ENCODE measurements at regions not wholly inside any gene's neighbourhood (a gene's known extent, or its start where the extent isn't known, plus 50 kb on each side); places are given as distances from the start of the nearest gene placed in this dataset.
"Not testable (repeated sequence)": the region's sequence is repeated elsewhere in the genome, so short reads cannot be mapped to it uniquely, and the experiment has no call there.

- no peak for DNase-seq
Measured at GRCh38 chr6:2611092-2611491, 139.6 kb downstream of the MYLK4 start.

- no peak for DNase-seq
Measured at GRCh38 chr6:2608503-2608902, 142.2 kb downstream of the MYLK4 start.

- DNase-seq = no peak
Measured at GRCh38 chr6:2600363-2600762, 150.4 kb downstream of the MYLK4 start.

- no peak for DNase-seq
Measured at GRCh38 chr6:2599817-2600216, 150.9 kb downstream of the MYLK4 start.

- DNase-seq = no peak
Measured at GRCh38 chr6:2598867-2599266, 151.9 kb downstream of the MYLK4 start.

- DNase-seq = no peak
Measured at GRCh38 chr6:2597991-2598390, 152.7 kb downstream of the MYLK4 start.

GRCh38 chr6:2597457-2597856, 153.3 kb downstream of the MYLK4 start:
- DNase-seq = not testable (repeated sequence)

GRCh38 chr6:2596222-2596621, 154.5 kb downstream of the MYLK4 start:
- DNase-seq = no peak

- no peak for DNase-seq
Measured at GRCh38 chr6:2594868-2595267, 155.9 kb downstream of the MYLK4 start.

- DNase-seq = no peak
Measured at GRCh38 chr6:2593167-2593566, 157.6 kb downstream of the MYLK4 start.

GRCh38 chr6:2589171-2589661, 161.5 kb downstream of the MYLK4 start:
- no peak for DNase-seq

- DNase-seq = no peak
Measured at GRCh38 chr6:2583459-2583858, 167.3 kb downstream of the MYLK4 start.

GRCh38 chr6:2582268-2582667, 168.5 kb downstream of the MYLK4 start:
- DNase-seq = no peak

- no peak for DNase-seq
Measured at GRCh38 chr6:2581611-2582010, 169.1 kb downstream of the MYLK4 start.

- no peak for DNase-seq
Measured at GRCh38 chr6:2581011-2581410, 169.7 kb downstream of the MYLK4 start.

GRCh38 chr6:2579804-2580570, 170.7 kb downstream of the MYLK4 start:
- no peak for DNase-seq

GRCh38 chr6:2579241-2579761, 171.4 kb downstream of the MYLK4 start:
- no peak for DNase-seq

- DNase-seq = no peak
Measured at GRCh38 chr6:2578767-2579166, 172.0 kb downstream of the MYLK4 start.

GRCh38 chr6:2576499-2576898, 174.2 kb downstream of the MYLK4 start:
- DNase-seq = no peak

- no peak for DNase-seq
Measured at GRCh38 chr6:2575236-2575635, 175.5 kb downstream of the MYLK4 start.

GRCh38 chr6:2569420-2569819, 181.3 kb downstream of the MYLK4 start:
- DNase-seq = not testable (repeated sequence)

- no peak for DNase-seq
Measured at GRCh38 chr6:2566048-2566447, 184.7 kb downstream of the MYLK4 start.

GRCh38 chr6:2565499-2565898, 185.2 kb downstream of the MYLK4 start:
- no peak for DNase-seq

- DNase-seq = no peak
Measured at GRCh38 chr6:2563635-2564034, 187.1 kb downstream of the MYLK4 start.

Data from NCI-H1694 treated with DMSO at 0.1 percent for 48 hours (cell line).